ENCODE measurements at regions not wholly inside any gene's neighbourhood (a gene's known extent, or its start where the extent isn't known, plus 50 kb on each side); places are given as distances from the start of the nearest gene placed in this dataset.

DNA sequence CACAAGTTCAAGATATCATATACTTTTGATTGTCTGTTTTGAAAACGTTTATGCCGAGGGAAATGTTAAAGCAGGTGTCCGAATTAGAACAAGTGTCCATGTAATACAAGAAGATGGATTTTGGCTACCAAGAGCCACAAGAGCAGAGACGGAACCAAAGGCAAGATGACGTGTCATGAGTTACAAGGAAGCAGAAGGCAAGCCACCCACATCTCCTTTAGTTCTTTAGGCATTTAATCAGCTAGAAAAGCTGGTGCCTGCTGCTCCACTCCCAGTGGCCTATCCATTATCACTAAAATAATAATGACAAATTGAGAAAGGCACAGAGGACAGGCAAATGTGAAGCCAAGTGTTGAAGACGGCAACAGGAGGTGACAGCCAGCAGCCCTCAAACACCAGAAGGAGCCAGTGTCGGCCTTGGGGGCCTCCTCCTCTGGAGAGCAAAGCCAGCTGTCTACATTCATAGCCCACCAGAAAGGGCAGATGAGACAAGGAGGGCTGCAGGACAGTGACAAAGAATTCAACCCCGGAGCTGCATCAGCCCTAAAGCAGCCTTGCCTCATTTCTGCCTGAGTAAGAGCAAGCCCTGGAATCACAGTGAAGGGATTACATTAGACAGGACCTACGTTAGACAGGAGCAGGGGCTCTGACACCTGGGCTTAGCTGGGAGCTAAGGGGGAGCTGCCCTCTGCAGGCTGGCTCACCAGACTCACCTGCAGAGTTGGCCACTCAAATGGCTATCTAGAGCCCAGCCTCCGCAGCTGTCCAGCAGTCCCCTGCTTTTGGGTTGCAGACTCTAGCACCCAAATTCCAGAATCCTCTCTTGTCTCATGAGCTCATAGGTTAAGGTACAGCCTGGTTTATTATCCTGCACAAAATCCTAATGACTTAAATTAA, 569.9 kb downstream of the UQCRFS1 start:
- H3K9me3 ChIP-seq, result no peaks in the 10 kb centered on the region
- H3K4me1 ChIP-seq, result no peaks in the 10 kb centered on the region
- no peak for TF ChIP-seq POLR2A (IDR thresholded peaks at IDR 0.05)
- no peak for TF ChIP-seq POLR2AphosphoS5 (IDR thresholded peaks at IDR 0.05)
- TF ChIP-seq, protein P1, sequence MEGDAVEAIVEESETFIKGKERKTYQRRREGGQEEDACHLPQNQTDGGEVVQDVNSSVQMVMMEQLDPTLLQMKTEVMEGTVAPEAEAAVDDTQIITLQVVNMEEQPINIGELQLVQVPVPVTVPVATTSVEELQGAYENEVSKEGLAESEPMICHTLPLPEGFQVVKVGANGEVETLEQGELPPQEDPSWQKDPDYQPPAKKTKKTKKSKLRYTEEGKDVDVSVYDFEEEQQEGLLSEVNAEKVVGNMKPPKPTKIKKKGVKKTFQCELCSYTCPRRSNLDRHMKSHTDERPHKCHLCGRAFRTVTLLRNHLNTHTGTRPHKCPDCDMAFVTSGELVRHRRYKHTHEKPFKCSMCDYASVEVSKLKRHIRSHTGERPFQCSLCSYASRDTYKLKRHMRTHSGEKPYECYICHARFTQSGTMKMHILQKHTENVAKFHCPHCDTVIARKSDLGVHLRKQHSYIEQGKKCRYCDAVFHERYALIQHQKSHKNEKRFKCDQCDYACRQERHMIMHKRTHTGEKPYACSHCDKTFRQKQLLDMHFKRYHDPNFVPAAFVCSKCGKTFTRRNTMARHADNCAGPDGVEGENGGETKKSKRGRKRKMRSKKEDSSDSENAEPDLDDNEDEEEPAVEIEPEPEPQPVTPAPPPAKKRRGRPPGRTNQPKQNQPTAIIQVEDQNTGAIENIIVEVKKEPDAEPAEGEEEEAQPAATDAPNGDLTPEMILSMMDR (IDR thresholded peaks at IDR 0.05), result no peak
- no peak for TF ChIP-seq EP300 (IDR thresholded peaks at IDR 0.05)
- H3K36me3 ChIP-seq, result no peaks in the 10 kb centered on the region
- 77% methylated on average over 10 of the region's 10 CpGs for WGBS, 2 donors
- no peak for DNase-seq
- intact Hi-C loops (cut with DNase I), result no loop called here
- no peak overlapping the region for H3K27ac ChIP-seq
- H3K27me3 ChIP-seq, result no peaks in the 10 kb centered on the region
- H3K4me3 ChIP-seq, result no peak overlapping the region

DNA sequence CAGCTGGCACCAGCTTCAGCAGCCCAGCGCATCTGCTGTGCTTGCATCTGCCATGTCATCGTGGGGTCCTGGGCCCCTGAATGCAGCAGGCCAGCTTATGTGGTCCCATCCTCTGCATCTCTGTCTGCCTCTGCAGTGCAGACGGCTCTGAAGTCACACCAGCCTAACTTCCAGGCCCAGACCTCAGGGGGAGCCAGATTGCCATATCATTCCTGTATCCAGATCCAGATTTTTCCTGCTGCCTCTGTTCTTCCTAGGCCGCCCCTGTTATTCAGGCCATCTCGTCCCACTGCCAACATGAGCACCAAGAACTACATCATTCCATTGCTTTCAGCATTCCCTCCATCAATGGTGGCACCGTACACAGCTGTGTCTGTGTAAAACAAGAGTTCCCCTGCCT, 571.6 kb downstream of the UQCRFS1 start:
- intact Hi-C loops (cut with DNase I), result no loop called here
- Histone ChIP-seq H3K9me3 (no peaks in the 10 kb centered on the region), H3K4me3 (no peak overlapping the region), H3K4me1 (no peaks in the 10 kb centered on the region), H3K27ac (no peak overlapping the region), H3K27me3 (no peaks in the 10 kb centered on the region), H3K36me3 (no peaks in the 10 kb centered on the region)
- TF ChIP-seq POLR2AphosphoS5 (IDR thresholded peaks at IDR 0.05) (no peak), POLR2A (IDR thresholded peaks at IDR 0.05) (no peak), EP300 (IDR thresholded peaks at IDR 0.05) (no peak)
- TF ChIP-seq, protein P1 (IDR thresholded peaks at IDR 0.05), result no peak
- 80 to 89% methylated on average over 6 of the region's 6 CpGs for WGBS, 2 donors
- no peak for DNase-seq

DNA sequence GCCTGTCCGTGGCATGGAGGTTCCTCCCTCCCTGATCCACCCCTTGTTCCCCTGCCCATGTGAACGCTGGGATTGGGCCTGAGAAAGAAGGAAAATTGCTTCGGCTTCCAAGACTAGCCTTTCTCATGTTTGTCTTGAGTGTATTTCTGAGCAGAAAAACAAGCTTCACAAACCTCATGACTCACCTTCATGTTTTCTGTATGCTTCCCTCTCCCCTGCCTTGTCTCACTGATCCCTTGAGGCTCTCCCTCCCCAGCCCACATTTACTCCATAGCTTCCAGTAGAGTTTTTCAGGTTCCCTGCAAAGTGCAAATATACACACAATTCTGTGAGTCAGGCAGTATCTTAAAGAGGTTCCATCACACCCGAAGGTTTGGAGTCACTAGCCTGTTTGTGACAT, 572.4 kb downstream of the UQCRFS1 start:
- Histone ChIP-seq H3K36me3 (no peaks in the 10 kb centered on the region), H3K4me1 (no peaks in the 10 kb centered on the region), H3K9me3 (no peaks in the 10 kb centered on the region), H3K27ac (no peak overlapping the region), H3K4me3 (no peak overlapping the region), H3K27me3 (no peaks in the 10 kb centered on the region)
- no peak for DNase-seq
- WGBS, 2 donors, result 81 to 84% methylated on average over 4 of the region's 4 CpGs
- intact Hi-C loops (cut with DNase I), result no loop called here
- TF ChIP-seq, protein P1 (IDR thresholded peaks at IDR 0.05), result no peak
- TF ChIP-seq EP300 (IDR thresholded peaks at IDR 0.05), result no peak

DNA sequence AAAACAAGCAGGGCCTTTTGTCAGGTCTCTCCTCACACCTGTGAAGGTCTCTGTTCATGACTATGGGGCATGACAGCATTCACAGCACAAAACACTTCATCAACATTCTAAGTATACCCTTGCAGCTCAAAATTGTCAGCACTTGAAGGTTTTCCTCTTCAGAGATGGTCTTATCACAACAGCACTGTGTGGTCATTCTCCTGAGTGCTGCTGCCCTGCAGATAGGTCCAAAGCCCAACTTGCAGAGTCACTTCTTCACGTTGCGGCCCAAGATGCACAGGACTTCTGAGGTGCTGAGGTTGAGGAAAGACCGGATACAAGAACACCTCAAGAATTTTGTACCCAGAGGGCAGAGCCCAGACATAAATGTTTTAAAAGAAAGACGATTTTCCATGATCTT, 574.5 kb downstream of the UQCRFS1 start:
- H3K27ac ChIP-seq, result no peak overlapping the region
- intact Hi-C loops (cut with DNase I), result no loop called here
- no peaks in the 10 kb centered on the region for H3K4me1 ChIP-seq
- H3K36me3 ChIP-seq, result no peaks in the 10 kb centered on the region
- TF ChIP-seq POLR2A (IDR thresholded peaks at IDR 0.05) (no peak), EP300 (IDR thresholded peaks at IDR 0.05) (no peak), POLR2AphosphoS5 (IDR thresholded peaks at IDR 0.05) (no peak)
- TF ChIP-seq, protein P1 (IDR thresholded peaks at IDR 0.05), result no peak
- DNase-seq, result no peak
- no peaks in the 10 kb centered on the region for H3K27me3 ChIP-seq
- H3K9me3 ChIP-seq, result no peaks in the 10 kb centered on the region
- H3K4me3 ChIP-seq, result no peak overlapping the region
- 87 to 90% methylated on average over 4 of the region's 4 CpGs for WGBS, 2 donors

DNA sequence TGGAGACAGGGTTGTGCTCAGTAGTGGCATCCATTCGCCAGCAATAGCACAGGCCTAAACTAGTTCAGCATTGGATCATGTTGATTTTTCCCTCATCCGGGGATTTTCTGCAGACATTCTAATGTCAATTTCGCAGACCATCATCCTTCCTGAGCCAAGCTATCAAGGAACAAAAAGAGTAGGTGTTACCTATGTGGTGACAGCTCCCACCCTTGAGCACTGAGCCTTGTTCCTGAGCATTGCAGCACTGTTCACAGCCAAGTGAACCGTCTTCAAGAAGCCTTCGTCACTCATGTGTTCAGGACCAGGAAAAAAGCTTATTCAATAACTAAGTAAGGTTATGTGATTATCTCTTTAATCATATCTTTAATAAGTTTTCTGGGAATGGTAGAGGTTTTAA, 576.2 kb downstream of the UQCRFS1 start:
- intact Hi-C loops (cut with DNase I), result no loop called here
- no peaks in the 10 kb centered on the region for H3K36me3 ChIP-seq
- 86 to 90% methylated on average over 5 of the region's 5 CpGs for WGBS, 2 donors
- H3K27me3 ChIP-seq, result no peaks in the 10 kb centered on the region
- TF ChIP-seq, protein P1 (IDR thresholded peaks at IDR 0.05), result no peak
- H3K27ac ChIP-seq, result no peak overlapping the region
- H3K4me1 ChIP-seq, result no peaks in the 10 kb centered on the region
- H3K4me3 ChIP-seq, result no peak overlapping the region
- no peaks in the 10 kb centered on the region for H3K9me3 ChIP-seq
- DNase-seq, result no peak

Data from sigmoid colon (tissue), 6 donors.